Stimulated activated CD8-positive, alpha-beta memory T cell treated with anti-CD3 and anti-CD28 coated beads, Interleukin-7, amount 100 ng/mL, for 4 hours (primary cell): ENCODE measurements at regions not wholly inside any gene's neighbourhood (a gene's known extent, or its start where the extent isn't known, plus 50 kb on each side); places are given as distances from the start of the nearest gene placed in this dataset.
A peak's percentile ranks its signal among the peaks of the same experiment; 100 is the strongest.

Experiments used
- DNase-seq, 2 donors: peaks; one replicate each; pipeline ENCODE4 v3.0.0-alpha.2; 2020; ENCODE audit warnings: low read depth in 2 of 2

GRCh38 chr14:97642631-97643030, 845.4 kb downstream of the VRK1 start:
- no peak for DNase-seq

- no peak for DNase-seq
These were observed 847.2 kb downstream of the VRK1 start for GRCh38 chr14:97644365-97644764.

GRCh38 chr14:97649752-97650151, 852.6 kb downstream of the VRK1 start:
- no peak for DNase-seq

GRCh38 chr14:97655169-97655948, 858.2 kb downstream of the VRK1 start:
- no peak for DNase-seq

- no peak for DNase-seq
These were observed 860.4 kb downstream of the VRK1 start for GRCh38 chr14:97657609-97658008.

GRCh38 chr14:97687944-97688630, 890.9 kb downstream of the VRK1 start:
- DNase-seq = no peak

- no peak for DNase-seq
These were observed 891.6 kb downstream of the VRK1 start for GRCh38 chr14:97688631-97689336.

- no peak for DNase-seq
These were observed 894.9 kb downstream of the VRK1 start for GRCh38 chr14:97692084-97692483.

- no peak for DNase-seq
These were observed 898.3 kb downstream of the VRK1 start for GRCh38 chr14:97695456-97695981.

- peak; percentile 23 for DNase-seq
These were observed 900.6 kb downstream of the VRK1 start for GRCh38 chr14:97697772-97698171.

- DNase-seq = no peak
These were observed 901.8 kb downstream of the VRK1 start for GRCh38 chr14:97699026-97699425.

GRCh38 chr14:97703006-97703760, 906.0 kb downstream of the VRK1 start:
- no peak for DNase-seq

GRCh38 chr14:97704316-97704885, 907.2 kb downstream of the VRK1 start:
- DNase-seq = no peak

- no peak for DNase-seq
These were observed 907.9 kb downstream of the VRK1 start for GRCh38 chr14:97705107-97705506.

- DNase-seq = peak in 1 of 2 donors; percentile 20
These were observed 908.8 kb downstream of the VRK1 start for GRCh38 chr14:97705976-97706375.

GRCh38 chr14:97706819-97707218, 909.6 kb downstream of the VRK1 start:
- no peak for DNase-seq

- DNase-seq = no peak
These were observed 910.4 kb downstream of the VRK1 start for GRCh38 chr14:97707603-97708002.

- DNase-seq = peak; percentile 21 to 47
These were observed 912.4 kb downstream of the VRK1 start for GRCh38 chr14:97709552-97709951.

- DNase-seq = no peak
These were observed 913.5 kb downstream of the VRK1 start for GRCh38 chr14:97710726-97711125.

GRCh38 chr14:97712471-97712870, 915.3 kb downstream of the VRK1 start:
- DNase-seq = no peak

GRCh38 chr14:97713023-97713422, 915.8 kb downstream of the VRK1 start:
- no peak for DNase-seq
